ENCODE measurements at regions not wholly inside any gene's neighbourhood (a gene's known extent, or its start where the extent isn't known, plus 50 kb on each side); places are given as distances from the start of the nearest gene placed in this dataset.

DNA sequence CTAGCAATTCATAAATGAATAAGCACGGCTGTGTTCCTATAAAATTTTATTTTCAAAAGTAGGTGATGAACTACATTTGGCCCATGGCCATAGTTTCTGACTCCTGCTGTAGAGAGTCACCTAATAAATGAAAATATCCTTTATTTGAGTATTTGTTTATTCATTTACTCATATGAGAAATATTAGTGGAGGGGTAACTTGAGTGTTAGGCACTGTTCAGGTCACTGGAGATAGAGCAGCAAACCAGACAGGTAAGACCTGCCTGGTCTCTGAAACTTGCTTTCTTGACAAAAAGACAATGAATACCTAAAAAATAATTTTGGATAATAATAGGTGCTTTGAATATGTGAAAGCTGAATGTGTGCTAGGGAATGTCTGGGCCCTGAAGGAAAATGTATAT is 68.8 kb downstream of the YIPF5 start:
- TF ChIP-seq, protein P1, sequence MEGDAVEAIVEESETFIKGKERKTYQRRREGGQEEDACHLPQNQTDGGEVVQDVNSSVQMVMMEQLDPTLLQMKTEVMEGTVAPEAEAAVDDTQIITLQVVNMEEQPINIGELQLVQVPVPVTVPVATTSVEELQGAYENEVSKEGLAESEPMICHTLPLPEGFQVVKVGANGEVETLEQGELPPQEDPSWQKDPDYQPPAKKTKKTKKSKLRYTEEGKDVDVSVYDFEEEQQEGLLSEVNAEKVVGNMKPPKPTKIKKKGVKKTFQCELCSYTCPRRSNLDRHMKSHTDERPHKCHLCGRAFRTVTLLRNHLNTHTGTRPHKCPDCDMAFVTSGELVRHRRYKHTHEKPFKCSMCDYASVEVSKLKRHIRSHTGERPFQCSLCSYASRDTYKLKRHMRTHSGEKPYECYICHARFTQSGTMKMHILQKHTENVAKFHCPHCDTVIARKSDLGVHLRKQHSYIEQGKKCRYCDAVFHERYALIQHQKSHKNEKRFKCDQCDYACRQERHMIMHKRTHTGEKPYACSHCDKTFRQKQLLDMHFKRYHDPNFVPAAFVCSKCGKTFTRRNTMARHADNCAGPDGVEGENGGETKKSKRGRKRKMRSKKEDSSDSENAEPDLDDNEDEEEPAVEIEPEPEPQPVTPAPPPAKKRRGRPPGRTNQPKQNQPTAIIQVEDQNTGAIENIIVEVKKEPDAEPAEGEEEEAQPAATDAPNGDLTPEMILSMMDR (IDR thresholded peaks at IDR 0.05 in 2 of 3, conservative IDR thresholded peaks at IDR 0.05 in 1 of 3; ENCODE audit: control insufficient read depth in 2 of 3, extremely low read depth in 1 of 3, insufficient read depth in 1 of 3, low read depth in 3 of 3, low read length in 3 of 3) = no peak
- TF ChIP-seq, protein P2, sequence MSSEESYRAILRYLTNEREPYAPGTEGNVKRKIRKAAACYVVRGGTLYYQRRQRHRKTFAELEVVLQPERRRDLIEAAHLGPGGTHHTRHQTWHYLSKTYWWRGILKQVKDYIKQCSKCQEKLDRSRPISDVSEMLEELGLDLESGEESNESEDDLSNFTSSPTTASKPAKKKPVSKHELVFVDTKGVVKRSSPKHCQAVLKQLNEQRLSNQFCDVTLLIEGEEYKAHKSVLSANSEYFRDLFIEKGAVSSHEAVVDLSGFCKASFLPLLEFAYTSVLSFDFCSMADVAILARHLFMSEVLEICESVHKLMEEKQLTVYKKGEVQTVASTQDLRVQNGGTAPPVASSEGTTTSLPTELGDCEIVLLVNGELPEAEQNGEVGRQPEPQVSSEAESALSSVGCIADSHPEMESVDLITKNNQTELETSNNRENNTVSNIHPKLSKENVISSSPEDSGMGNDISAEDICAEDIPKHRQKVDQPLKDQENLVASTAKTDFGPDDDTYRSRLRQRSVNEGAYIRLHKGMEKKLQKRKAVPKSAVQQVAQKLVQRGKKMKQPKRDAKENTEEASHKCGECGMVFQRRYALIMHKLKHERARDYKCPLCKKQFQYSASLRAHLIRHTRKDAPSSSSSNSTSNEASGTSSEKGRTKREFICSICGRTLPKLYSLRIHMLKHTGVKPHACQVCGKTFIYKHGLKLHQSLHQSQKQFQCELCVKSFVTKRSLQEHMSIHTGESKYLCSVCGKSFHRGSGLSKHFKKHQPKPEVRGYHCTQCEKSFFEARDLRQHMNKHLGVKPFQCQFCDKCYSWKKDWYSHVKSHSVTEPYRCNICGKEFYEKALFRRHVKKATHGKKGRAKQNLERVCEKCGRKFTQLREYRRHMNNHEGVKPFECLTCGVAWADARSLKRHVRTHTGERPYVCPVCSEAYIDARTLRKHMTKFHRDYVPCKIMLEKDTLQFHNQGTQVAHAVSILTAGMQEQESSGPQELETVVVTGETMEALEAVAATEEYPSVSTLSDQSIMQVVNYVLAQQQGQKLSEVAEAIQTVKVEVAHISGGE (CRISPR knock-in tag; IDR thresholded peaks at IDR 0.05) = no peak
- no peak for TF ChIP-seq BHLHE40 (IDR thresholded peaks at IDR 0.05; ENCODE audit: borderline replicate concordance in 1 of 2, low read depth in 2 of 2, low read length in 1 of 2)

Measured in GM12878 (cell line).